Mesenchymal stem cell (in vitro differentiated cells and primary cell): ENCODE measurements at regions not wholly inside any gene's neighbourhood (a gene's known extent, or its start where the extent isn't known, plus 50 kb on each side); places are given as distances from the start of the nearest gene placed in this dataset.

Experiments used
- DNase-seq: peaks from one replicate; pipeline ENCODE4 v3.0.0-alpha.2; 2013
- H2AFZ ChIP-seq: one replicate; pipeline ENCODE4 v1.6.1; 2013; ENCODE audit warnings: low read depth, mild to moderate bottlenecking, control low read depth, inconsistent platforms, low read length, moderate library complexity
- H2AK5ac ChIP-seq: 2 replicates; pipeline ENCODE4 v1.6.1; 2013; ENCODE audit warnings: low read length, moderate library complexity, mild to moderate bottlenecking, inconsistent platforms; ENCODE audit not compliant: severe bottlenecking
- H2BK120ac ChIP-seq: one replicate; pipeline ENCODE4 v1.6.1; 2013; ENCODE audit warnings: low read depth, mild to moderate bottlenecking, inconsistent platforms, low read length, moderate library complexity
- H2BK12ac ChIP-seq, 2 experiments: one replicate each; pipeline ENCODE4 v1.6.1; 2013; ENCODE audit warnings: inconsistent platforms in 2 of 2, low read length in 2 of 2, mild to moderate bottlenecking in 2 of 2, moderate library complexity in 2 of 2, control low read depth in 1 of 2
- H2BK15ac ChIP-seq: one replicate; pipeline ENCODE4 v1.6.1; 2013; ENCODE audit warnings: mild to moderate bottlenecking, low read depth, inconsistent platforms; ENCODE audit not compliant: poor library complexity, severe bottlenecking
- H2BK5ac ChIP-seq: 2 replicates; pipeline ENCODE4 v1.6.1; 2013; ENCODE audit warnings: low read depth, mild to moderate bottlenecking, low read length, control low read depth, inconsistent platforms; ENCODE audit not compliant: poor library complexity, severe bottlenecking
- H3K14ac ChIP-seq, 2 experiments: one replicate each; pipeline ENCODE4 v1.6.1; 2013; ENCODE audit warnings: inconsistent platforms in 2 of 2, low read length in 2 of 2, control low read depth in 1 of 2, mild to moderate bottlenecking in 1 of 2, moderate library complexity in 1 of 2
- H3K18ac ChIP-seq, 2 experiments: one replicate each; pipeline ENCODE4 v1.6.1; 2013; ENCODE audit warnings: inconsistent platforms in 2 of 2, low read length in 2 of 2, control low read depth in 1 of 2, low read depth in 1 of 2, mild to moderate bottlenecking in 1 of 2
- H3K23ac ChIP-seq, 2 experiments: one replicate each; pipeline ENCODE4 v1.6.1; 2013; ENCODE audit warnings: inconsistent platforms in 2 of 2, low read length in 2 of 2, mild to moderate bottlenecking in 2 of 2, moderate library complexity in 2 of 2, control low read depth in 1 of 2
- H3K27ac ChIP-seq: 2 replicates; pipeline ENCODE4 v1.5.1; 2013; ENCODE audit warnings: mild to moderate bottlenecking, moderate library complexity, low read length, control low read depth, inconsistent platforms; ENCODE audit not compliant: poor library complexity, severe bottlenecking
- H3K27me3 ChIP-seq, 2 experiments: 2 replicates each; pipeline versions ENCODE4 v1.6.1 to v1.7.0; 2013; ENCODE audit warnings: low read length in 2 of 2, mild to moderate bottlenecking in 2 of 2, moderate library complexity in 2 of 2, control low read depth in 1 of 2, inconsistent platforms in 1 of 2; ENCODE audit not compliant: control insufficient read depth in 1 of 2, insufficient read depth in 1 of 2
- H3K36me3 ChIP-seq, 2 experiments: 2 replicates each; pipeline versions ENCODE4 v1.6.1 to v1.7.0; 2013; ENCODE audit warnings: low read length in 2 of 2, control low read depth in 1 of 2, inconsistent platforms in 1 of 2, low read depth in 1 of 2, mild to moderate bottlenecking in 1 of 2; ENCODE audit not compliant: insufficient read depth in 2 of 2, control insufficient read depth in 1 of 2
- H3K4ac ChIP-seq, 2 experiments: one replicate each; pipeline ENCODE4 v1.6.1; 2013; ENCODE audit warnings: inconsistent platforms in 2 of 2, low read length in 2 of 2, mild to moderate bottlenecking in 2 of 2, moderate library complexity in 2 of 2, control low read depth in 1 of 2, low read depth in 1 of 2
- H3K4me1 ChIP-seq: 2 replicates; pipeline ENCODE4 v1.6.1; 2013; ENCODE audit warnings: low read depth, low read length, control low read depth; ENCODE audit not compliant: control insufficient read depth, insufficient read depth
- H3K4me2 ChIP-seq: 2 replicates; pipeline ENCODE4 v1.6.1; 2013; ENCODE audit warnings: low read length, mild to moderate bottlenecking, inconsistent platforms; ENCODE audit not compliant: poor library complexity, severe bottlenecking
- H3K4me3 ChIP-seq, 2 experiments: 2 replicates each; pipeline versions ENCODE4 v1.5.1 to v1.7.0; 2013; ENCODE audit warnings: low read length in 2 of 2, mild to moderate bottlenecking in 2 of 2, control low read depth in 1 of 2, low read depth in 1 of 2; ENCODE audit not compliant: insufficient read depth in 1 of 2
- H3K79me1 ChIP-seq: replicated peaks from 2 replicates; pipeline ENCODE4 v1.6.1; 2013; ENCODE audit warnings: mild to moderate bottlenecking, control low read depth, low read length, inconsistent platforms; ENCODE audit not compliant: poor library complexity, severe bottlenecking
- H3K9ac ChIP-seq: 2 replicates; pipeline ENCODE4 v1.7.0; 2013; ENCODE audit warnings: mild to moderate bottlenecking, low read length, moderate library complexity
- H3K9me3 ChIP-seq: 2 replicates; pipeline ENCODE4 v1.7.0; 2013; ENCODE audit warnings: mild to moderate bottlenecking, low read length; ENCODE audit not compliant: control insufficient read depth
- H4K8ac ChIP-seq: one replicate; pipeline ENCODE4 v1.6.1; 2013; ENCODE audit warnings: inconsistent platforms, mild to moderate bottlenecking, low read length, moderate library complexity
- H4K91ac ChIP-seq: one replicate; pipeline ENCODE4 v1.6.1; 2013; ENCODE audit warnings: mild to moderate bottlenecking, low read length, inconsistent platforms
- WGBS: methylation state at CpG from one replicate; pipeline ENCODE4 v1.1.7; 2013; ENCODE audit warnings: mixed read lengths; 5-methylcytosine and 5-hydroxymethylcytosine counted together

DNA sequence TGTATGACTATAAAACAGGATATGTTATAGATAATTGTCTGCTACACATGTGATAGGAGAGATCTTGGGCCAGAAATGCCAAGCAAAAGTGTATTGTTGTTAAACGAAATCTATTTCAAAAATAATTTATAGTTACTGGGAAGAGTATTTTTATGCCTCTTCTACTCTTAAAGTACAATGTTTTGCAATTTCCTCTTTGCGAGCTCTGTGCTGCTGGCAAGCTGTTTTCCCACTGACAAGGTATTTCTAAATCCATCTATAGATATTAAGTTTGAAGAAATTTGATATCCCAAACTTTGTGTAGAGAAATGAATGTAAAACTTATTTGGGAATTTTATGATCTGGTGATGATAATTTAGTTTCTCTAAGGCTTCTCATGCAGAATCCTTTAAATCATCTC lies 63.3 kb upstream of the PTGFR start:
- H2BK12ac ChIP-seq = no peak overlapping the region
- no peak for DNase-seq
- no peak overlapping the region for H3K18ac ChIP-seq
- no peak overlapping the region for H2BK120ac ChIP-seq
- WGBS = no CpG with 5 or more reads among the region's 2 CpGs
- no peak overlapping the region for H3K14ac ChIP-seq
- no peak overlapping the region for H2BK15ac ChIP-seq
- H2AK5ac ChIP-seq = no peak overlapping the region
- no peak overlapping the region for H2AFZ ChIP-seq
- no peak overlapping the region for H3K23ac ChIP-seq
- no peaks in the 10 kb centered on the region for H3K79me1 ChIP-seq
- H3K9ac ChIP-seq = peak overlapping the region; percentile 71
- H3K4me1 ChIP-seq = no peaks in the 10 kb centered on the region
- H4K91ac ChIP-seq = no peak overlapping the region
- no peaks in the 10 kb centered on the region for H3K36me3 ChIP-seq
- no peak overlapping the region for H3K4ac ChIP-seq
- no peaks in the 10 kb centered on the region for H3K27me3 ChIP-seq
- no peak overlapping the region for H4K8ac ChIP-seq
- H2BK5ac ChIP-seq = no peak overlapping the region
- no peak overlapping the region for H3K4me3 ChIP-seq
- H3K27ac ChIP-seq = no peak overlapping the region
- H3K4me2 ChIP-seq = no peak overlapping the region
- no peaks in the 10 kb centered on the region for H3K9me3 ChIP-seq

DNA sequence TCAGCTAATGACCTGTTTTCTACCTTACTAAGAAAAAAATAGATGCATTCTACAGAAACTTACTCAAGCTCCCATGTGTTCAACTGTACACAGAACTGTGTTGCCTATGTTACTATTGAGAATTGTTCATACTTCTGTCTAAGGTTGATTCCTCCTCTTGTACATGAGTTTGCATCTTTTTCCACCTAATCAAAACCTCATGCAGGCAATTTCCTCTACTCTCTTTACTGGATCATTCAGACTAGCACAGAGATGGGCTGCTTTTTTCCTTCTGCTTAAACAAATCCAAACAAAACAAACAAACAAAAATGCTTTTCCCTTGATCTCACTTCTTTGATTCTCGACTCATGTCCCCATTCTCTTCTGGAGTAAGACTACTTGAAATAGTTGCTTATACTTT lies 58.8 kb upstream of the PTGFR start:
- Histone ChIP-seq H3K4me2 (no peak overlapping the region), H3K23ac (no peak overlapping the region), H3K18ac (no peak overlapping the region), H3K27me3 (no peaks in the 10 kb centered on the region), H3K9ac (no peak overlapping the region), H3K14ac (no peak overlapping the region), H3K79me1 (no peaks in the 10 kb centered on the region), H3K9me3 (no peaks in the 10 kb centered on the region), H2AFZ (no peak overlapping the region), H3K4ac (no peak overlapping the region), H4K91ac (no peak overlapping the region), H4K8ac (no peak overlapping the region), H2AK5ac (no peak overlapping the region), H3K27ac (no peak overlapping the region), H2BK15ac (no peak overlapping the region), H2BK120ac (no peak overlapping the region), H3K4me1 (no peaks in the 10 kb centered on the region), H2BK5ac (no peak overlapping the region), H3K36me3 (no peaks in the 10 kb centered on the region), H3K4me3 (no peak overlapping the region), H2BK12ac (no peak overlapping the region)
- DNase-seq = no peak
- WGBS = 71% methylated on average over 1 of the region's 1 CpG

DNA sequence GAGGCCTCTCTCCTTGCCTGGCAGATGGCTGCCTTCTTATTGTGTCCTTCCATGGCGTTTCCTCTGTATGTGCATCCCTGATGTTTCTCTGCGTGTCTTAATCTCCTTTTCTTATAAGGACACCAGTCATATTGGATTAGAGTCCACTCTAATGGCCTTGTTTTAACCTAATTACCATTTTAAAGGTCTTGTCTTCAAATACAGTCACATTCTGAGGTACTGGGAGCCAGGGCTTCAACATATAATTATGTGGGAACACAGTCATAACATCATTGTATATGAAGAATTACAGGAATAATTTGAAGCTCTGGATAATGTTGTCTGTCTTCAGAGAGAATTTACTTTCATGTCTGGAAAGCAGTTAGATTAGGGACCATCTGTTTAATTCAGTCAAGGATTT lies 56.4 kb upstream of the PTGFR start:
- Histone ChIP-seq H3K9ac (no peak overlapping the region), H3K4me3 (no peak overlapping the region), H3K4ac (no peak overlapping the region), H2AK5ac (no peak overlapping the region), H3K23ac (no peak overlapping the region), H3K36me3 (no peaks in the 10 kb centered on the region), H2BK5ac (no peak overlapping the region), H3K4me2 (no peak overlapping the region), H3K4me1 (no peaks in the 10 kb centered on the region), H3K18ac (no peak overlapping the region), H2BK120ac (no peak overlapping the region), H2BK12ac (no peak overlapping the region), H3K27ac (no peak overlapping the region), H3K79me1 (no peaks in the 10 kb centered on the region), H4K8ac (no peak overlapping the region), H2BK15ac (no peak overlapping the region), H3K14ac (no peak overlapping the region), H2AFZ (no peak overlapping the region), H3K27me3 (no peaks in the 10 kb centered on the region), H4K91ac (no peak overlapping the region), H3K9me3 (no peaks in the 10 kb centered on the region)
- DNase-seq = no peak
- WGBS = 93% methylated on average over 2 of the region's 2 CpGs

DNA sequence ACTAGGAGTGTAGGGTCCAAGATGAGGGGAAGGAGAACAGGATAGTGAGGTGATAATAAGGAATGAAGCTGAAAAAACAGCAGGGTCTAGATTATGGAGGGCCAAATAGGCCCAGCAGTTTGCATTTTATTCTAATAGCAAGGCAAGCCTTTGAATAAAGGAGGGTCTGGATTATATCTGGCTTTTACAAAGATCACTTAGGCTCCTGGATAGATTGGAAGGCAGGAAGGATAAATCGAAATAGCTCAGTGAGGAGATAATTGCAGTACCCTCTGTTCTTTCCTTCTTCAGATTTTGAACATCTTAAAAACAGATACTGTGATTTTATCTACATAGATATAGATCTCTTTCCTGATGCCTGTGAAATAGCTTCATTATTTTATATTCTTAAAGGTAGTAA lies 53.8 kb upstream of the PTGFR start:
- Histone ChIP-seq H4K8ac (no peak overlapping the region), H3K27ac (no peak overlapping the region)
- WGBS = no CpG with 5 or more reads among the region's 1 CpG

More for the DNA sequence above, 53.8 kb upstream of the PTGFR start:
- DNase-seq = no peak
- Histone ChIP-seq H3K4me1 (peaks cover 2% of the 10 kb centered on the region), H2BK5ac (no peak overlapping the region), H4K91ac (no peak overlapping the region), H2BK15ac (no peak overlapping the region), H3K9ac (no peak overlapping the region), H3K4ac (no peak overlapping the region), H2AFZ (no peak overlapping the region), H3K18ac (no peak overlapping the region), H3K14ac (no peak overlapping the region), H3K4me2 (no peak overlapping the region), H2BK12ac (no peak overlapping the region), H3K9me3 (no peaks in the 10 kb centered on the region), H2BK120ac (no peak overlapping the region), H3K23ac (no peak overlapping the region), H3K36me3 (no peaks in the 10 kb centered on the region), H3K4me3 (no peak overlapping the region), H2AK5ac (no peak overlapping the region), H3K27me3 (no peaks in the 10 kb centered on the region), H3K79me1 (no peaks in the 10 kb centered on the region)
